HG03280 (cell line): ENCODE measurements at regions not wholly inside any gene's neighbourhood (a gene's known extent, or its start where the extent isn't known, plus 50 kb on each side); places are given as distances from the start of the nearest gene placed in this dataset.
A peak's percentile ranks its signal among the peaks of the same experiment; 100 is the strongest.

Experiments used
- ATAC-seq: cut with Tn5 transposase; IDR thresholded peaks from one replicate; pipeline ENCODE4 v1.9.1; 2021; ENCODE audit warnings: mild to moderate bottlenecking, moderate library complexity; ENCODE audit not compliant: unreplicated experiment

DNA sequence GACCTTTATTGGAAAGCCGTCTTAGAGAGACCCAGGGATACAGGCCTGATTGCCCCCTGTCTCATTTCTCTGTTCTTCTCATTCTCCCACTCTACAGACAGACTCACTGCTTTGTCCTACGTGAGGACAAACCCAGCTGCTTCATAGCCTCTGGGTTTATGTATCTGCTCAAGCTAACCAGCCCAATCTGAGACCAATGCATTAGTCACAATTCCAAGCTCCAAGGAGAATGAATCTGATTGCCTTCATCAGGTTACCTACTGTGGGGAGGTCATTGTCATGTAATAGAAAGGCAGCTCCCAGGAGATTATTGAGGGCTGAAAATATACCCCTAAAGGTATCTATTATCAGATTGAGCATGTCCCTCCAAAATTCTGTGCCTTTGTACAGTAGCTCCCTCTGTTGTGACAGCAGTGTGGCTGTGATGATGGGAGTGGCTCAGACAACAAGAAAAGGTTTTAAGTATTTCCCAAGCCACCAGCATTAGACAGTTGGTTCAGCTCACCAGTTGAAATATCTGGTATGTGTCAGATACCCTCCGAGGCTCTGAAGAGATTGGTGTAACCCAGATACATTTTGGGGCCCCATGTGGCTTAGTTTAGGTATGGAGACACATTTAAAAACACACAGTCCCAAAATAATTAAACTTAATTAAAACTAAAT lies 123.1 kb upstream of the EEPD1 start:
- ATAC-seq: no peak

GRCh38 chr7:36032361-36032818 lies 120.7 kb upstream of the EEPD1 start:
- no peak for ATAC-seq

- ATAC-seq: no peak
These were observed 119.0 kb upstream of the EEPD1 start for GRCh38 chr7:36034020-36034419.

- no peak for ATAC-seq
These were observed 117.9 kb upstream of the EEPD1 start for GRCh38 chr7:36035186-36035585.

DNA sequence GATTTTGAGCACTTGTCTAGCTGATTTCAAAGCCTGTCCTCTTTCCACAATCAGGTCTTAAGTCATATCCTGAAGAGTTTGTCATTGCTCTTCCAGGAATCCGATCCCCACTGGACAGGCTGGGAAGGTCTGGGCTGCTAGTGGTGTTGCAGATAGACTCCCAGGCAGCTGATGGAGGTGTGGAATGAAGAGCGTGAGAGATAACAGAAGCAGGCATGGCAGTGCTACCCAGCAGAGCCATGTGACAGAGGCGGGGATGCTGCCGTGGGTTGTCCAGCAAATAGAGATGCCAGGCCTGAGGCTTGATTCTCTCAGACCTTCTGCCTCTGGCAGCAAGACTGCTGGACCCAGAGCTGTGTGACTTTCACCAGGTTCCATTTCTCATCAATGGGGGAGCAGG lies 116.5 kb upstream of the EEPD1 start:
- no peak for ATAC-seq

DNA sequence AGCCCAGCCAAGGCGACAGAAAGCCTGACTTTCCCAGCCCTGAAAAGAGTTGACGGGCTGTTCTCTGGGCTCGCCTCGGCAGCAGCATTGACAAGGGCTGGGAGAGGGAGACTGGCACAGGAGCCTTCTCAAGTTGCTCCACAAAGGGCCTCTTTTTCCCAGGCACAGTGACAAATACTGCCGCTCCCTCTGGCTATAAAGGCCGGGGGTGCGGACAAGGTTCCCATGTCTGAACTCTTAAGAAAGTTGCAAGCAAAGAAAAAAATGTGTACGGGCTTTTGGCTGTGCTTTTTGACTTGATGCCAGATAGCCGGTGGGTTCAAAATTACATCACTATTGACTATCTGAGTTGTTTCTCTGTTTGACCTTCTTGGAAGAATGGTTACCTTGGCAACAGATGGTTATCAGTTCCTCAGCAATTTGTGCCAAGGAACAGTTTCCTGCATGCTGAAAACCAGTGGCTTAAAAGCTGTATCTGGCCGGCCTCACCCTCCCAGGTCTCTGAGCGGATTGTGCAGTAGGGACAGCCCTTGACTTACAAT lies 115.9 kb upstream of the EEPD1 start:
- ATAC-seq: no peak

GRCh38 chr7:36038063-36038721 lies 114.9 kb upstream of the EEPD1 start:
- no peak for ATAC-seq

GRCh38 chr7:36039243-36039642 lies 113.8 kb upstream of the EEPD1 start:
- no peak for ATAC-seq

DNA sequence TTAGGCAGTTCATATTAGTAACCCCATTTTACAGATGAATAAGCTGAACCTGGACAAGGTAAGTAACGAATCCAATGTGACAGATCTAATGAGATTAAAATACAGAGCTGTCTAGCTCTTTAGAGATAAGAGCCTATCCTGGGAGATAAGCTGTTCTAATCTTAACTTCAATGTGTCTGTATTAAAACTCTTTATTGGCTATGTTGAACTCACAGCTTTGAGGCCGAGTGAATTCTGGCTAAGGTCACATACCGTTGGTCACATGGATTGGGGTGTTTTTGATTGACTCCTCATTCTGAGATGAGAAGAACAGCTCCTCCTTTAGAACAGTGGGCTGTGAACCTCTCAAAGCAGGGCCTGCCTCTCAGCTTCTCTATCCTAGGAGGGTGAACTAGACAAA lies 113.4 kb upstream of the EEPD1 start:
- ATAC-seq: no peak

DNA sequence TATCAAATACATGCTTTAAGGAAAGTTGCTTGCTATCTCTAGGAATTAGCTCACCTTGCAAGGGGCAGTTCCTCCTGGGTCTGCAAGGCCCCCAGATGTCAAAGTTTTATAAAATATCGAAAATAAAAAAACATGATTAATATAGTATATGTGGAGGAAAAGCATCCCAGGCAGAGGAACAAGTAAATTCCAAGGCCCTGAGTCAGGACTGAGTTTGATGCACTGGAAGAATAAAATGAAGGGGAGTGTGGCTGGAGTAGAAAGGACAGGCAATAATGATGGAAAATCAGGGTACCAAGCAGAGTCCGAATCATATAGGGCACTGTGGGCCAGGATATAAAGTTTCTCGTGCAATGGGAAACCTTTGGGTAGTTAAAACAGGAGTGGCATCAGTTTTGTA lies 112.4 kb upstream of the EEPD1 start:
- no peak for ATAC-seq

GRCh38 chr7:36044101-36044892 lies 108.8 kb upstream of the EEPD1 start:
- no peak for ATAC-seq

GRCh38 chr7:36045326-36045725 lies 107.7 kb upstream of the EEPD1 start:
- no peak for ATAC-seq

- ATAC-seq: no peak
These were observed 107.2 kb upstream of the EEPD1 start for GRCh38 chr7:36045830-36046341.

DNA sequence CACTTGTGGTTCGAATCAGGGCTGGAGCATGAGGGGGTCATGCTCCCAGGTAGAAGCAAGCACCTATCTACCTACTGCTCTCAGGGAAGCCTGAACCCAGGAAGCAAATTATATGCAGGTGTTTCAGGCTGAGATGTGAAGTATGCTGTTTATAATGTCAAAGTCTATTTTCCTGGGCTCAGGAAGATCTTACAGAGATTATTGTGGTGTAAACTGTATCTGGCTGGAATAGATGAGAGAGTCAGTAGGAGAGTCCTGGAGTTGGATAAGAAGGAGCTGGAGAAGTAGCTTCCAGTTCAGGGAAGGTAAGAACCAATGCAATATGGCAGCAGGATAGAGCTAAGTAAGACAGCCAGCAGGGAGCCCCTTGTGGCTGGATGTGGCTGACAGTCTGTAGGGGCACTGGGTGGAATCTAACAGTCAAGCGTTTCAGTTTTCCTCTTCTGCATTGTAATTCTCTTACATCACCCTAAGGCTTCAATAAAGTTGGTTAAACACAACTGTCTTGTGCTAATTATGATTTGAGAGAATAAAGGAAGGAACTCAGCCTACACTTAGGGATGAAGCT lies 105.9 kb upstream of the EEPD1 start:
- no peak for ATAC-seq

- ATAC-seq: no peak
These were observed 104.7 kb upstream of the EEPD1 start for GRCh38 chr7:36048141-36048901.

DNA sequence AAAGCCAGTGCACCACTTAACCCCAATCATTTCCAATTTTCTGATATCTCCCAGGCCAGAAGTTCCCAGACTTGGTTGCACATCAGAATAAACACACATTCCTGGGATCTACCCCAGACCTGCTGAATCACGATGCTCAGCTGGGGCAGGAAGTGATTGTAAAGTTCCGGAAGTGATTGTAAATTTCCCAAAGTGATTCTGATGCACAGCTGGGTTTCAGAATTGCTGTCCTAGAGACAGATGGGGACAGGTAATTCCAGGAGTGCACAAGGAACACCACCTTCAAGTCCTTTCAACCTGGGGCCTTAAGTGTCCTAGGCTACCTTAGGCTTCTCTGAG lies 104.2 kb upstream of the EEPD1 start:
- no peak for ATAC-seq

GRCh38 chr7:36051501-36051900 lies 101.6 kb upstream of the EEPD1 start:
- ATAC-seq: no peak

GRCh38 chr7:36053589-36053988 lies 99.5 kb upstream of the EEPD1 start:
- no peak for ATAC-seq

GRCh38 chr7:36054637-36055036 lies 98.4 kb upstream of the EEPD1 start:
- ATAC-seq: no peak

- ATAC-seq: no peak
These were observed 97.8 kb upstream of the EEPD1 start for GRCh38 chr7:36055207-36055606.

DNA sequence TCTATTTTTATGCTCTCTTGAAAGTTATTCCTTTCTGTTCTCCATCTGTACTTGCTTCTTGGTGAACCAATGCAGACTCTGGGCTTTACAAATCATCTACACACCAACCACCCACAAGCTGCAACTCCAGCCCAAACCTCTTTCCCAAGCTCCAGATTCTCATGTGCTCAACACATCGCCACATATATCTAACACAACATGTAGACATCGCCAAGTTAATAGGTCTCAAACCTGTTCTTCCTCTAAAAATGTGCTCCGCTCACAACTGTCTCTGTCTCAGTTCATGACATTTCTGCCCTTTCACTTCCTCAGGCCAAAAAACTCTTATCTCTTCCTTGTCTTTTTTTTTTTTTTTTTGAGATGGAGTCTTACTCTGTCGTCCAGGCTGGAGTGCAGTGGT lies 95.7 kb upstream of the EEPD1 start:
- peak; percentile 69 for ATAC-seq
